HCT116 (cell line): ENCODE measurements at regions not wholly inside any gene's neighbourhood (a gene's known extent, or its start where the extent isn't known, plus 50 kb on each side); places are given as distances from the start of the nearest gene placed in this dataset.

Experiments
- EZH2 ChIP-seq: fragments of 200-600 bp; sonication (generic); IDR thresholded peaks from 2 replicates; pipeline ENCODE4 v1.6.1; 2017; ENCODE audit warnings: antibody characterized with exemption, mixed run types
- EZH2phosphoT487 ChIP-seq: fragments of 200-600 bp; IDR thresholded peaks from 2 replicates; pipeline ENCODE4 v1.6.1; 2018; ENCODE audit warnings: antibody characterized with exemption, borderline replicate concordance
- JUND ChIP-seq: IDR thresholded peaks from 2 replicates; pipeline ENCODE4 v1.6.1; 2012
- POLR2A ChIP-seq: IDR thresholded peaks from 2 replicates; pipeline ENCODE4 v1.7.0; 2011; ENCODE audit warnings: borderline replicate concordance; ENCODE audit not compliant: insufficient read depth, insufficient read length; ENCODE audit errors: extremely low read depth
- POLR2AphosphoS5 ChIP-seq: IDR thresholded peaks from 2 replicates; pipeline ENCODE4 v1.6.1; 2011; ENCODE audit warnings: mild to moderate bottlenecking, low read depth, low read length, moderate library complexity
- SIN3A ChIP-seq: IDR thresholded peaks from 2 replicates; pipeline ENCODE4 v1.6.1; 2012; ENCODE audit warnings: low read depth
- SRF ChIP-seq: IDR thresholded peaks from 2 replicates; pipeline ENCODE4 v1.6.1; 2012; ENCODE audit warnings: low read depth
- ZNF274 ChIP-seq: fragments of 200-500 bp; sonication (Bioruptor generic); IDR thresholded peaks from 2 replicates; pipeline ENCODE4 v1.6.1; 2014; ENCODE audit warnings: mild to moderate bottlenecking, low read depth, low read length, inconsistent platforms
- TF ChIP-seq, protein P1 (sequence below), 3 experiments: fragments of 200-600 bp in 1 of 3; sonication (generic) in 1 of 3; IDR thresholded peaks in 2 of 3; conservative IDR thresholded peaks in 1 of 3; 2 replicates each; pipeline ENCODE4 v1.5.1; 2012 to 2017; ENCODE audit warnings: low read depth in 2 of 3, low read length in 2 of 3, antibody characterized with exemption in 1 of 3, borderline replicate concordance in 1 of 3, control low read depth in 1 of 3, mild to moderate bottlenecking in 1 of 3, mixed read lengths in 1 of 3, mixed run types in 1 of 3, moderate library complexity in 1 of 3; ENCODE audit not compliant: insufficient read depth in 1 of 3
- TF ChIP-seq, protein P2 (sequence below): IDR thresholded peaks from 2 replicates; pipeline ENCODE4 v1.6.1; 2012; ENCODE audit warnings: low read depth
- TF ChIP-seq, protein P3 (sequence below): IDR thresholded peaks from 2 replicates; pipeline ENCODE4 v1.6.1; 2012
- TF ChIP-seq, protein P4 (sequence below): IDR thresholded peaks from 2 replicates; pipeline ENCODE4 v1.6.1; 2012

DNA sequence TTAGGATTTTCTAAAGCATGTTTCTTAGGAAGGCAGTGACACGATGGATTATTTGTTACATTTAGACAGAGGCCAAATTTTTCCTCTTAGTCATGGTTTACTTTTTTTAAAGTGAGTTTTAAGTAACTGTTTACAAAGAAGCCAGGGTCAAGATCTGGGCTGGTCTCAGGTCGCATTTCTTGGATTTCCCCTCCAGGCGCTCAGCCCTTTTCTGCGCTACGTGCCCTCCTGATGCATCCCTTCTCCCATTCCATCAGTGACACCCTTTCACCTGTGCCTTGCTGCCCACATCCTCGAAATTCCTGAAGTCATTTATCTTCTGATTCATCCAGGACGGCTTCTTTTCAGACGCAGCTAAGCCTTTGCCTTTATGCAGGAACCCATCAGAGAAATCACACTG, 330.3 kb downstream of the IRX1 start:
- TF ChIP-seq EZH2phosphoT487 = no peak
- no peak for TF ChIP-seq POLR2A
- TF ChIP-seq, protein P1, sequence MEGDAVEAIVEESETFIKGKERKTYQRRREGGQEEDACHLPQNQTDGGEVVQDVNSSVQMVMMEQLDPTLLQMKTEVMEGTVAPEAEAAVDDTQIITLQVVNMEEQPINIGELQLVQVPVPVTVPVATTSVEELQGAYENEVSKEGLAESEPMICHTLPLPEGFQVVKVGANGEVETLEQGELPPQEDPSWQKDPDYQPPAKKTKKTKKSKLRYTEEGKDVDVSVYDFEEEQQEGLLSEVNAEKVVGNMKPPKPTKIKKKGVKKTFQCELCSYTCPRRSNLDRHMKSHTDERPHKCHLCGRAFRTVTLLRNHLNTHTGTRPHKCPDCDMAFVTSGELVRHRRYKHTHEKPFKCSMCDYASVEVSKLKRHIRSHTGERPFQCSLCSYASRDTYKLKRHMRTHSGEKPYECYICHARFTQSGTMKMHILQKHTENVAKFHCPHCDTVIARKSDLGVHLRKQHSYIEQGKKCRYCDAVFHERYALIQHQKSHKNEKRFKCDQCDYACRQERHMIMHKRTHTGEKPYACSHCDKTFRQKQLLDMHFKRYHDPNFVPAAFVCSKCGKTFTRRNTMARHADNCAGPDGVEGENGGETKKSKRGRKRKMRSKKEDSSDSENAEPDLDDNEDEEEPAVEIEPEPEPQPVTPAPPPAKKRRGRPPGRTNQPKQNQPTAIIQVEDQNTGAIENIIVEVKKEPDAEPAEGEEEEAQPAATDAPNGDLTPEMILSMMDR (IDR thresholded peaks at IDR 0.05 in 2 of 3, conservative IDR thresholded peaks at IDR 0.05 in 1 of 3; ENCODE audit: borderline replicate concordance in 1 of 3, insufficient read depth in 1 of 3, low read depth in 2 of 3, low read length in 2 of 3) = no peak
- TF ChIP-seq EZH2 = no peak
- TF ChIP-seq, protein P2, sequence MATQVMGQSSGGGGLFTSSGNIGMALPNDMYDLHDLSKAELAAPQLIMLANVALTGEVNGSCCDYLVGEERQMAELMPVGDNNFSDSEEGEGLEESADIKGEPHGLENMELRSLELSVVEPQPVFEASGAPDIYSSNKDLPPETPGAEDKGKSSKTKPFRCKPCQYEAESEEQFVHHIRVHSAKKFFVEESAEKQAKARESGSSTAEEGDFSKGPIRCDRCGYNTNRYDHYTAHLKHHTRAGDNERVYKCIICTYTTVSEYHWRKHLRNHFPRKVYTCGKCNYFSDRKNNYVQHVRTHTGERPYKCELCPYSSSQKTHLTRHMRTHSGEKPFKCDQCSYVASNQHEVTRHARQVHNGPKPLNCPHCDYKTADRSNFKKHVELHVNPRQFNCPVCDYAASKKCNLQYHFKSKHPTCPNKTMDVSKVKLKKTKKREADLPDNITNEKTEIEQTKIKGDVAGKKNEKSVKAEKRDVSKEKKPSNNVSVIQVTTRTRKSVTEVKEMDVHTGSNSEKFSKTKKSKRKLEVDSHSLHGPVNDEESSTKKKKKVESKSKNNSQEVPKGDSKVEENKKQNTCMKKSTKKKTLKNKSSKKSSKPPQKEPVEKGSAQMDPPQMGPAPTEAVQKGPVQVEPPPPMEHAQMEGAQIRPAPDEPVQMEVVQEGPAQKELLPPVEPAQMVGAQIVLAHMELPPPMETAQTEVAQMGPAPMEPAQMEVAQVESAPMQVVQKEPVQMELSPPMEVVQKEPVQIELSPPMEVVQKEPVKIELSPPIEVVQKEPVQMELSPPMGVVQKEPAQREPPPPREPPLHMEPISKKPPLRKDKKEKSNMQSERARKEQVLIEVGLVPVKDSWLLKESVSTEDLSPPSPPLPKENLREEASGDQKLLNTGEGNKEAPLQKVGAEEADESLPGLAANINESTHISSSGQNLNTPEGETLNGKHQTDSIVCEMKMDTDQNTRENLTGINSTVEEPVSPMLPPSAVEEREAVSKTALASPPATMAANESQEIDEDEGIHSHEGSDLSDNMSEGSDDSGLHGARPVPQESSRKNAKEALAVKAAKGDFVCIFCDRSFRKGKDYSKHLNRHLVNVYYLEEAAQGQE = no peak
- TF ChIP-seq SRF = no peak
- no peak for TF ChIP-seq POLR2AphosphoS5
- no peak for TF ChIP-seq SIN3A
- TF ChIP-seq, protein P3, sequence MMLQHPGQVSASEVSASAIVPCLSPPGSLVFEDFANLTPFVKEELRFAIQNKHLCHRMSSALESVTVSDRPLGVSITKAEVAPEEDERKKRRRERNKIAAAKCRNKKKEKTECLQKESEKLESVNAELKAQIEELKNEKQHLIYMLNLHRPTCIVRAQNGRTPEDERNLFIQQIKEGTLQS = no peak
- TF ChIP-seq JUND = no peak
- no peak for TF ChIP-seq ZNF274
- TF ChIP-seq, protein P4, sequence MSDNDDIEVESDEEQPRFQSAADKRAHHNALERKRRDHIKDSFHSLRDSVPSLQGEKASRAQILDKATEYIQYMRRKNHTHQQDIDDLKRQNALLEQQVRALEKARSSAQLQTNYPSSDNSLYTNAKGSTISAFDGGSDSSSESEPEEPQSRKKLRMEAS = no peak
